ENCODE measurements at regions not wholly inside any gene's neighbourhood (a gene's known extent, or its start where the extent isn't known, plus 50 kb on each side); places are given as distances from the start of the nearest gene placed in this dataset.
"Not testable (repeated sequence)": the region's sequence is repeated elsewhere in the genome, so short reads cannot be mapped to it uniquely, and the experiment has no call there.

DNA sequence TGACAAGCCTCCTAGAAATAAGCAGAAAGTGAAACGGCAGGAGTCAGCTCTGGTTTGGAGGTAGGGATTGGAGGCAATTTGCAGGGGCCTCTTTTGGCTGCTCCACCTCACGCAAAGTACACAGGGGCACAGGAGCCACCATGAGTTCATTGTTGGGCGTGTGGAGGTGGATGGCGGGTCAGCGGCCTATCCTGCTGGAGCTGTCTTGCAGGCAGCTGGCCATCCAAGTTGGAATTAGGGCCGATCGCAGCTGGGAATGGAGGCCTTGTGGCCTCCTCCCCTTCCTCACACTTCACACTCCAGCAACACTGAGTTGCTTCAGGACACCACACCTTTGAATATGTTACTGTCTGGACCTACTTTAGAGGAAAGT lies 171.5 kb downstream of the MYCN start:
- no peak for DNase-seq

DNA sequence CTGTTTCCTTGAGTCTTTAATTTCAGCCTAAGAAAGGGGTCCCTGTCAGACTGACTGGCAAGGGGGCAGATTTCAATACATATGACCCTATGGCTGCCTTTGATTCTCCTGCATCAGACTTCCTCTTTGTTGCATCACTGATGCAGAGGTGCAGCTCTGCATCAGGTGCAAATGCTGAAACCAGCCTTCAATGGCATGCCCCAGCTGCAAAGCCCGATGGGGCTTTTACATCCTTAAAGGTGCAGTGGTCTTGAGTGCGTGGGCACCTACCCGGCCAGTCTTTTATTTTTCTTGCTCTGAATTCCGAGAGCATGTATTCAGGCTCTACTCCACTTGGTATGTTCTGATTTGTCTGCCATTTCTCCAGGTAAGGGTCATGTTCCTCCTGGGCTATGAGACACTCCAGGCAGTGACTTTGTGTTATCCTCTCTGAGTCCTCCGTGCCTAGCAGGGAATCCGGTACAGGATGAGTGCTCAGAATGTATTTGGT lies 169.5 kb downstream of the MYCN start:
- no peak for DNase-seq

DNA sequence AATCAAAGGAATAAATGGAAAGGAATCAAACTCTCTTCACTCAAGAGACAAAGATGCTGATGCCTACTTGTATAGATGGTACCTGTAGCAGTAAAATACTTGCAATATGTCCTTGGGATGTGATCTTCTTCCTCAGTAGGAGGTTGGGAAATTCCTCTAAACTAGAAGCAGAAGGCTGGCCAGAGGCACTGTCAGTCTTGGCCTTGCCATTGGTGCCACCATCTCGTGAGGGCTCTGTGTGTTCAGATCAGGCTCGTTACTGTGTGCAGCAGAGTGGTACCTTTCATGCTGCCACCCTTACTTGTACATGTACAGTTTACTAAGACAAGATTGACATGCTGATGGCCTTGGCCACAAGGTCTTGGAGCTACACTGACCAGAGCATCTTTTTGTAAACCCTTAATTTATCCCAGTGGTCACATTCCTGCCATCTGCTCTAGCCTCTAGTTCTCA lies 169.0 kb downstream of the MYCN start:
- DNase-seq = no peak

DNA sequence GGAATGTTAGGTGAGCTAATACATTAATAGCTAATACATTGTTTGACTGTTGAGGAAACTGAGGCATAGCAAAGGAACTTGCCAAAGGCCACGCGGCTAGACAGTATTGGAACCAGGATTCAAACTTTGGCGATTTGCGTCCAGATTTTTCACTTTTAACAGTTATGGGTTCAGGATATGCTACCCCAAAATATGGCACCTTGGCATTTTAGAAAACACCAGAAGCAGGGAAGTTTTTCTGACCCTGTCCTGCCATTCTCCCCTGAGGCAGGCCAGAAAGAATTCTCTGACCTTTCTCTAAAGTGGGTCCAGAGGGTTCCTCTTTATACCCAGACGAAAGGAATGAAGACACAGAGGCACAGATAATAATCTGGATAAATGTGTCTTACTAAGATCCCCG lies 166.9 kb downstream of the MYCN start:
- DNase-seq = no peak

DNA sequence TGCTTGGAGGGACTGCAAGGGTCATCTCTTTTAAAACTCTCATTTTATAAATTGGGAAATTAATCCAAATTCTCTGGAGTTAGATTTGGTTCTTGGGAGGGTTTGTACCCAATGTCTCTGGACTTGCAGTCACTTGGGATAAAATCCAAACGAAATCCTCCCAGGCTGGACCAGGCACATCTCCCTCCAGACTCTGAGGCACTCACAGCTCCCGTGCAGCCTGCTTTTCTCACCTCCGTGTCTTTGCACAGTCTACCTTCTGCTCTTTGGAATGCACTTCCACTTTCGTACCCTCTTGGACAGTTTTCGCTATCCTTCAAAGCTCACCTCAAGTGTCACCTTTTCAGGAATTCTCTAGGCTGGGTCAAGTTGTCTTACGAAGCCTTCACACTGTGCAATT lies 166.3 kb downstream of the MYCN start:
- DNase-seq = no peak

DNA sequence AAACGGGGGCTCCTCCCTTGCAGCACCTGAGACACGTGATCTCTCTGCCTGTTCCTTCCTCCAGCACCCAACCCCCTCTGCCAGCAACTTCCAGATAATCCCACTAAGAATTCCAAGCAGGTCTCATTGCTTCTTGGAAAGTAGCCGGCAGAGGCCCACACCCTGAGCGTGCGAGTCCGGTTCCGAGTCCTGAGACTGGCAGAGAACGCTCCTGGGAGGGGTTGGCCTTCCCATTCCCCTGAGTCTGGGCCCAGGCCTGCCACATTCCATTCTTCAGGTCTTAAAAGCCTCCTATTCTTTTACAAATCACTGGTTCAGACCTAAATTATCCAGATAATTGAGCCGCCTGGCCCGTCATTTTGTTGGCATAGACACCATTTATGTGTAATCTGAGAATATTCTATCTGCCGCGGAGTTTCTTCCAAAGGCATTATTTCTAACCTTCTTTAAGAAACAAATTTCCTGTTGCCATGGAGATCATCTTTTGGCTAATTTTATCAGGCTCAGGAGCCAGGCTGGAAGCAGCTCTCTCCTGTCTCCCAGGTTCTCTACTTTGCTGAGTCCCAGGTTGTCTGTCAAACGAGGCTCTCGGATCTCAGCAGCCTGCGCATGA lies 165.4 kb downstream of the MYCN start:
- DNase-seq = no peak

DNA sequence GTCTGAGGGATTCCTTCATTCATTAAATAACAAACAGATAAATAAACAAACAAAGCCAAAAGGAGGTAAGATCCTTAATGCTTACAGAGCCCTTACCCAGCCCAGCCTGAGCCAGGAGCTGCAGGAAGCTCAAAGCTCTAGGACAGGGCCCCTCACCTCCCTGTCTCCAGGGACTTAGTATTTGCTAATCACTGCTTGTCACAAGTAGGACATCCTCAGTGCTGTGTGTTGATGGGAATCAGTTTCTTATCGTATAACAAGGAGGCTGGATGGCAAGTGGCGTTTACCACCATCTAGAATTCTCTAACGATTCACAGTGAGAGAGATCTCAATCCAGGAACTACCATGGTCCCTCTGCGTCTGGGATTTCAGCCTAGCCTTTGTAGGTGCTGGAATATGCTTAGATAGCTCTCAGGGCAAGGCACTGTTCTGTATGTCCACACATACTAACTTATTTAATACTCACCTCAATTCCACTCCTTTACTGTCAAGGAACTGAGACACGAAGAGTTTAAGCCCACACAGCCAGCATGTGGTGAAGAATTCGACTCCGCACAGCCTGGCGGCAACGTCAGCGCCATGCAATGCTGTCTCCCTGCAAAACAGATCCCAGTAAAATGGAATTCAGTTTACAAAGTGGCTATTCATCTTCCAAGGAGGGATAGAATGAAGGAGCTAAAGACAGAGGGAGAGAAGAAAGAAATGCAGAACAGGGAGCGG lies 164.8 kb downstream of the MYCN start:
- DNase-seq = no peak

DNA sequence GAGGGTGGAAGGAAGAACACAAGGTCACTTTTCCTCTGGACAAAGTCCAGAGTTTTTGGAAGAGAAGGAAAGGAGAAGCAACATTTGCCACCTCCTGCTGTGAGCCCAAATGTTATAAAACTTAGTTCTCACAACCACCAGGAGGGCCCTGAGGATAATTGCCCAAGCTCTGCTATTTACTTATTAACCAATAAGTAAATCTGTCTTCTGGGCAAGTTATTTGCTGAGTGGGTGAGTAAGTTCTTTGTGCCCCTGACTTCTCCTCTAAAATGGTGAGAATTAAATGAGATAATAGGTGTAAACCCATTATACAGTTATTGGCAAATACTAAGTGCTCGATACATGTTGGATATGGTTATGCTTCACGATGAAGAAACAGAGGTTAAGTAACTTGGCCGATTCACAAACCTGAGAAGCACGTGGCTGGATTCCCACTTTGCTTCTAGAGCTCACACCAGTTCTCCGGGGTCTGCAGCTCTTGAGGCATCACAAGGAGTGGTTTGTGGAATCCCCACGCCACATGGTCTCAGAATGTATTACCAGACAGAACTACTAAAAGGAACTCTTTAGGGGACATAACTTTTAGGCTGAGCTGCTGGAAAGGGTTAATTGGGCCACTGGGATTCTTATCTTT lies 164.1 kb downstream of the MYCN start:
- DNase-seq = no peak

DNA sequence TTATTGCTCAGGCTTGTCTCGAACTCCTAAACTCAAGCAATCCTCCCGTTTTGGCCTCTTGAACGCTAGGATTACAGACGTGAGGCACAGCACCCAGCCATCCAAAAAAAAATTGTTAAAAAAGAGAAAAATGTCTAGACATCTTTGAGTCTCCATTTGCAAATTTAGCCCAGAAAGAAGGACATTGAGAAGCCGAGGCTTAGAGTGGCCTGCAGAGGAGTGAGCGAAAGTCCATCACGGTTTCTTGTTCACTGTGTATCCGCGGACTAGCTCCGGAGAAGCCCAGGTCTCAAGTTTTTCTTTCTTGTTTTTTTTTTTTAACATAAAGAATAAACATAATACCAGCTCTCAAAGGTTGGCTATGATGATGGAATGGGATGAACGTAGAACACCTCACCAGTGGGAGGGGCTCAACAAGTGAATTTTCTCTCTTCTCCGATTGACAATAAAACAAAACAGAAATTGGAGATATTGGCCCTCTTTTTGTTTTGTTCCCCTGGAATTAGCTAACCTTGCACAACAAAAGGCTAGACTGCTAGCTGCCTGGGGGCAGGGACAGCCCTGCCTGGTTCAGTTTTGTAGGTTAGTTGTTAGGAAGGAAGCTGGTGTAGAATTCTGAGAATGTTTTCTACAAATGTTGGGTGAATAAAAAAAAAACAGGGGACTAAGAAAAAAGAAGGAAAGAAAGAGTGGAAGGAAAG lies 163.4 kb downstream of the MYCN start:
- DNase-seq = no peak

DNA sequence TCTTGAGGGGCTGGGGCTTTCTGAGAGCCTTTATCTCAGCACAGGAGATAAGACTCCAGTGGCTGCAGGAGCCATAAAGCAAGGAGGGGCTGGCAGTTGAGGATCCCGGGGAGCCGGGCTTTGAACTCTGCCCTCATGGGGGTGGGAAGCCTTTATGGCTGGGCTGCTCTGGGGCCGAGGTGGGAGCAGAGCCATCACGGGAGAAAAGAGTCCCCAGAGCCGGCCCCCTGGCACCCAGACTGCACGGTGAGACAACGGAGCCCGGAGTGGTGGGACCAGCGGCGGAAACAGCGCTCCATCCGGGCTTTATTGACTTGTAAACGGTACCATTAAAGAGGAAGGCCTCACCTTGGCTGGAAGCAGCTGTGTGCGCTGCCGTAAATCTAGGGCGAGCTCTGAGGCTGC lies 162.6 kb downstream of the MYCN start:
- DNase-seq = no peak

DNA sequence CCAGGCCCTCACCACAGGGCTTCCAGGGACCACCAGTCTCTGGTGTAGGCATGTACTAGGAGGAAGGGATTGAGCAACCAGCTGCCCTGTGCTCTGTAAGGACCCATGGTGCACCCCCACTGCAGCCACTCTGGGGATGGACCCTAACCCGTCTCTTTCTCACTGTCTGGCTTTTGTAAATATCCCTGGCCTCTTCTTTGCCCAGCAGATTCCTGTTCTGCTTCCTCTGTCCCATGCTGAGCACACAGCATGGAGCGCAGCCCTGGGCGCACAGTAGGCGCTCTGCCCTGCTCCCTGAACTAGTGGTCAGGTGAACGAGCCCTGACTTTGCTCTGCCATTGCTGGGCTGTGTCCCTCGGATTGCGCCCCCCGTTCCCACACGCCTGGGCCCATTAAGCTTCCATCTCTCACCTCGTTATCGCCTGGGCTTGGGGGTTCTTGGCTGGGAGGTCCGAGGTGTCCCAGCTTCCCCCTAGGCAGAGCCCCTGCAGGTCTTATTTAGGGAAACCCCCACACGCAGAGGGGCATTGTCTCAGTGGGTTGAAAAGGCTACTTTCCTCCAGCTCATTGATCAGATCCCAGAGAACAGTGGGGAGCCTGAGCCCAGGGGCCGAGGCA lies 162.1 kb downstream of the MYCN start:
- no peak for DNase-seq

DNA sequence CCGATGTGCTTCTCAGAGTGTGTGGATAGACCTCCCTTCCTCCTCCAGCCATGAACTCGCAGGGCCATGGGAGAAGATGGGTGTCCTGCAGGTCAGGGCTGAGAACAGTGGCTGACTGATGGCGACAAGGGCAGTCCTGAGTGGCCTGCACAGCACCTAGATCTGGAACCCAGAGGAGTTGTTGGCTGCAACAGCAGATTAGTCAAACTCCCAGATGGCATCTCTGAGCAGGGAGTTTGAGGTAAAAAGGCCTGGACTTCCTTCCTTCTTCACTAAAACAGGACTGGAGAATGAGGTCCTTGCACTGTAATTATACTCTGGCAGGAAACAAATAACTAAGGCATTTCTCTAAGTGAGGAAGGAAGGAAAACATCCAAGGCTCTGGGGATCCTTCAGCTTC lies 160.8 kb downstream of the MYCN start:
- no peak for DNase-seq

DNA sequence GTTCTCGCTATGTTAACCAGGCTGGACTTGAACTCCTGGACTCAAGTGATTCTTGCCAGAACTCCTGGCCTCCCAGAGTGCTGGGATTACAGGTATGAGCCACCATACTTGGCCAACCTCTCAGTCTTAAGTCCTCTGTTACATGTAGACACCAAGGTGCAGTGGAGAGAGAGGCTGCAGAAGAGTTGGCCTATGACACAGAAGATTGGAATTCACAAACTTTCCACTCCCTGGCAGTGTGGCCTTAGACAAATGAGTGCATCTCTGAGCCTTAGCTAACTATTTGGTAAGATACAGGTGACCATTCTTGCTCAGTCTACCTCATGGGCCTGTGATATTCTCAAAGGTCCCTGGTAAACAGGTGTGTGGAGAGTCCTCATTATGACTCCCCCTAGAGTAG lies 159.7 kb downstream of the MYCN start:
- DNase-seq = no peak

DNA sequence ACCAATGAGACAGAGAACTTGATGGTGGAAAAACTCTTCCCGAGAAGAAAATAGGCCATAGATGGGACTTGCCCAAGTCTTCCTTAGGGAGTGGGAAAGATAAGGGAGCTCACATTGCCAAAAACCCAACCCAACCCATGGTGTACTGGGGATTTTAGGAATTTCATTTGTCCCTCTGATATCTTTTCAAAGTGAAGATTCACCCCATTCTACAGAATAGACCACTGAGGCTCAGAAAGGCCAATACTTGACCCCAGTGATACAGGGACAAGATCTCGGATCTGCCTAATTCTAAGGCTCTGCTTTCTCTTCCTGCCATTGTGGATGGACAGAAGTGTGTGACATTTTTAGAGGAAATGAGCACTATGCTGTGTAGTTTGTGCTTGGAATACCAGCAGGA lies 159.0 kb downstream of the MYCN start:
- DNase-seq = no peak

DNA sequence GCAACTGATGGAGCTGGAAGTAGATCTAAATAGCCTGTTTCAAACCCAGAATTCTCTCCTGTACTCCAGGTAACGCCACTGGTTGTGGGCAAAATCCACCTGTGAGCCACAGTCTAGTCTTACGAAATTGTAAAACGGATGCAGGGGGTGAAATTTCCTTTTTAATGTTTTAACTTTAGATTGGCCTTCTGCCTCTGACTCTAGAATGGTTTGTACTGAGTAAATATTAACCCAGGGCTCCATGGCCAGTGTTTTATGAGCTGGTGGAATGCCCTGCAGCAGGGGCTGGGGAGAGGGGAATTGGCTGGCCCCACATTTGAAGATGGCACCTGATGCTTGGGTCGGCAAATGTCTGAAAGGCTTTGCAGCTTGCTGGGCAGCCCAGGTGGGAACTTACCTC lies 156.6 kb downstream of the MYCN start:
- no peak for DNase-seq

DNA sequence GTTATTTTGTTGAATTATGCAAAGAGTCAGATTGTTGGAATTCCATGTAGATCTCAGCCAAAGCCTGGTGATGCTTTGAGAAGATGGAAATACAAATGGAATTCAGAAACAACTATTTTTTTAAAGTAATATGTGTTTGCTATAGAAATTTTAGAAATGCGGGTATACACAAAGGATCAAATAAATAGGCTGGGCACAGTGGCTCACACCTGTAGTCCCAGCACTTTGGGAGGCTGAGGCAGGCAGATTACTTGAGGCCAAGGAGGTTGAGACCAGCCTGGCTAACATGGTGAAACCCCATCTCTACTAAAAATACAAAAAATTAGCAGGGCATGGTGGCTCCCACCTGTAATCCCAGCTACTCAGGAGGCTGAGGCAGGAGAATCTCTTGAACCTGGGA lies 155.1 kb downstream of the MYCN start:
- not testable (repeated sequence) for DNase-seq

DNA sequence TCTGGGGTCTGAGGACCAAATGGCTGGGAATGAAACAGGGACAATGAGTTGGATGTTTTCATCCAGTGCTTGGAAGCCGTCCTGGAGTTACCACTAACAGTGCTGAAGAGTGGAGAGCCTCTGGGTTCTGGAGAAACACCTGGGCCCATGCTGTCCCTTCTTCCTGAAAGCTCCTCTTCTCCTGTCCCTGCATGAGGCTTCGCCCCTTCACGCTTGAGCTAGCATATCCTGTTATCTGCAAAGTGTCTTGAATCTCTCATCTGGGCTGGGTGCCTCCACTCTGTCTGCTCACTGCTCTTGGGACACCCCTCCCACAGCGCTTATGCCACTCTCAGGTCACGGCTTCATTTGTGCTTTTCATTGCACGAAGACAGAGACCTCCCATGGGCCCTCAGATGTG lies 154.5 kb downstream of the MYCN start:
- no peak for DNase-seq

DNA sequence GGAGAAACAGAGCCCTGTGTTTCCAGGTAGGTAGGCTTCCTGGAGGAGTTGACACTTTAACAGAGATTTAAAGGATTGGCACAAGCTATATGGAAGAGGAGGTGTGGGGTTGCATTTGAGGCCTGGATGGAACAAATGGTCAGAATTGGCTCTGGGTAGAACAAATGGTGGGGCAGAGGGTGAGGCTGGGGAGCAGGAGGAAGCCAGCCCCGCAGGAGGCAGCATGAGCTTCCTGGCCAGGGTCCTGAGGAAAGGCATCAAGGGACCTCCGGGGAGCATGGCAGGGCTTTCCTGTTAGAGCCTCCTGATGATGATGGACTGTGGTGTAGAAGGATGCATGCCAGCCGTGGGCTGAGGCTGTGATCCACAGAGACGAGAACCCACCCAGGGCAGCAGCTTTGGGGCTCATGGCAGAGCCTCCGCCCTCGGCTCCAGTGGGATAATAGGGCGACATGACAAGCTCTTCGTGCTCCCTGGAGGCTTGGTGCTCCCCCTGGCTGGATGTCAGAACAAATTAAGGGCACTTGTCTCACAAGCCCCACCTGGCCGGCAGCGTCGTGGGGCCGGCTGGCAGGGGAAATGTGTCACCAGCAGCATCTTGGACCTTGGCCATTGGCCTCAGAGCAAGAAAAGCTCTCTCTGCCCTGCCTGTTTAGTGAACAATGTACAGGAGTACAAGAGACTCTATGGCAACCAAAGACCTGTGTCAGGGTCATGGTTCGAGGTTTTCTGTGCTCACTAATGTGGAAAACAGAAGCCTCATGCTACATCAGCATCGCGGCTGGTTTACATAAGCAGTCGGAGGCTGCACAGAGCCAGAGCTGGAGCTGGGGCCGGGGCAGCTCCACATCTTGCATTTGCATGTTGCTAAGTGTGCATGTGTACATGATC lies 153.5 kb downstream of the MYCN start:
- no peak for DNase-seq

DNA sequence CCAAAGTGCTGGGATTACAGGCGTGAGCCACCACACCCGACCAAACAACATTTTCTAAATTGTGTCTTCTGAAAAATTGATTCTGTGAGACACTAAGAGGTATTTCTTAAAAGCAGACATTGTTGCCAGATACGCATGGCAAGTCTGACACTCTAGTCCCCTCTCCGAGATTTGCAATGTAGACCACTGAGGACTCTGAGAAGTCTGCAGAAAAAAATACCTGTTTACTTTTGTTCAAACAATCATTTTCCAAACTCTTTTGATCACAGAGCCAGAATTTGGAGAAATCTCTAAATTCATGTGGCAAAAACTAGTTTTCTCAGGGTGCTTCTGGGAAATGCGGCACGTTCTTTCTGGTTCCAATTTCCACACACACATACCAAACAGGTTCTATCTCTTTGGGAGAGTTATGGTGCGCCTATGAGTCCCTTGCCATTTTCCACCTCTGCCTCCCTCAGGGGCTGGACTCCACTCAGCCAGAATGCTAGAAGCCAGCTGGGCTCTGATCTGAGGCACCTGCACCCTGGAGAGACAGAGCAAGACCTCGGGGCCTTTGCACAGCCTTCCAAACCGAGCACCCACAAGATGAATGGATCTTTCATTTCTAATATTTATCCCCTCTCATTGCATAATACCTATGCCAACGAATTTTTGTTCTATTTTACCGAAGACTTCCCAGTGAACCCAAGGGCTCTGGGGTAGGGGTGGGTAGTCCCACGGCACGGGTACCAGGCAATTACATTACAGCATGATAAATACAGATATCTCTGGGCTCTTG lies 152.7 kb downstream of the MYCN start:
- DNase-seq = no peak

DNA sequence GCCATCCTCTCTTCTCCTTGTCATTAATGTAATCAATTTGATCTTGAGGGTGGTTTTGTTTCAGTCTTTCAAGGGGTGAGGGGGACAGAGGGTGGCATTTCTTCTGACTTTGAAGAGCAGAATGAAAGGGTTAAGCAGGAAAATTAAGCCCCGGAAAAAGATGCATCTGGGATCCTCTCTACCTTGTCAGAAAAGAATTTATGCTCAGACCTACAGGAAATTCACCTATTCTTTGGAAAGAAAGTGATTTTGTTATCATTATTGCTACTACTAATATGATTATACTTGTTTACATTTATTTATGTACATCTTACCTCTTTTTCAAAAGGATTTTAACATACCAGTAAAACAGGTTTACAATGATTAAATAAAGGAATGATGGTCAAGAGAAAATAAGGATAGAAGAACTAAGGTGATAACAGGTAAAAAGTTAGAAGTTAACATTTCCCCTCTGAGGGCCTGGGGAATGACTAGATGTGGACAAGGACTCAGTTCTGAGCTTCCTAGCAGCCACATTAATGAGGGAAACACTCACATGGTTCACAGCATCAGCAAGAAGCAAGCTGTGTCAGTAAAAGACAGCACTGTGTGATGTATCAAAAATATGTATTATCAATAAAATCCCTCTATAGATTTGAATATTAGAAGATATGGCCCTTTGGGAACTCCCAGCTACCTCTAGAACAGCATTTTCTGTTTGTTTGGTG lies 151.4 kb downstream of the MYCN start:
- no peak for DNase-seq

Measured in stimulated activated CD4-positive, alpha-beta T cell treated with anti-CD3 and anti-CD28 coated beads, Interleukin-2, amount 100 ng/mL, for 24 hours (primary cell).